Keratinocyte (primary cell): ENCODE measurements at regions not wholly inside any gene's neighbourhood (a gene's known extent, or its start where the extent isn't known, plus 50 kb on each side); places are given as distances from the start of the nearest gene placed in this dataset.
"Not testable (repeated sequence)": the region's sequence is repeated elsewhere in the genome, so short reads cannot be mapped to it uniquely, and the experiment has no call there.

Experiments
- DNase-seq: peaks from one replicate; pipeline ENCODE4 v3.0.0-alpha.2; 2011; ENCODE audit warnings: low read depth, missing footprints, low spot score
- FAIRE-seq: peaks from 2 replicates; lab custom pipeline; 2011; peaks lifted over from hg19 to GRCh38; lab: Jason Lieb, UNC
- H2AFZ ChIP-seq: 2 replicates; pipeline ENCODE4 v1.6.0; 2012; ENCODE audit warnings: low read length, control low read depth, inconsistent platforms; ENCODE audit not compliant: control insufficient read depth
- H3K27ac ChIP-seq: 2 replicates; pipeline ENCODE4 v1.5.1; 2011; ENCODE audit warnings: low read length; ENCODE audit not compliant: control insufficient read depth, insufficient read depth
- H3K27me3 ChIP-seq: 3 replicates; pipeline ENCODE4 v1.6.0; 2011; ENCODE audit warnings: low read length; ENCODE audit not compliant: control insufficient read depth, insufficient read depth; ENCODE audit errors: extremely low read depth
- H3K36me3 ChIP-seq, 2 experiments: 2 replicates in 1 of 2; 3 replicates in 1 of 2; pipeline ENCODE4 v1.5.1; 2011; ENCODE audit warnings: low read length in 2 of 2, mild to moderate bottlenecking in 1 of 2; ENCODE audit not compliant: control insufficient read depth in 2 of 2, insufficient read depth in 2 of 2; ENCODE audit errors: extremely low read depth in 1 of 2
- H3K4me1 ChIP-seq: 3 replicates; pipeline ENCODE4 v1.5.1; 2011; ENCODE audit warnings: low read length; ENCODE audit not compliant: control insufficient read depth, insufficient read depth; ENCODE audit errors: extremely low read depth
- H3K4me2 ChIP-seq: 3 replicates; pipeline ENCODE4 v1.6.0; 2011; ENCODE audit warnings: low read depth, low read length; ENCODE audit not compliant: control insufficient read depth, insufficient read depth; ENCODE audit errors: extremely low read depth
- H3K4me3 ChIP-seq, 3 experiments: fragments of 200-600 bp in 1 of 3; sonication (generic) in 1 of 3; 2 replicates in 2 of 3; 3 replicates in 1 of 3; pipeline ENCODE4 v1.5.1; 2011 to 2016; ENCODE audit warnings: low read length in 3 of 3, mild to moderate bottlenecking in 3 of 3, control low read depth in 2 of 3, inconsistent platforms in 1 of 3, low read depth in 1 of 3, mixed read lengths in 1 of 3, mixed run types in 1 of 3, moderate library complexity in 1 of 3; ENCODE audit not compliant: control insufficient read depth in 2 of 3, insufficient read depth in 2 of 3; ENCODE audit errors: extremely low read depth in 1 of 3
- H3K79me2 ChIP-seq: 2 replicates; pipeline ENCODE4 v1.6.0; 2012; ENCODE audit warnings: low read length; ENCODE audit not compliant: control insufficient read depth, insufficient read depth
- H3K9ac ChIP-seq: 3 replicates; pipeline ENCODE4 v1.6.0; 2011; ENCODE audit warnings: low read length; ENCODE audit not compliant: control insufficient read depth, insufficient read depth; ENCODE audit errors: extremely low read depth
- H3K9me1 ChIP-seq: 3 replicates; pipeline ENCODE4 v1.6.0; 2011; ENCODE audit warnings: low read length; ENCODE audit not compliant: control insufficient read depth, insufficient read depth; ENCODE audit errors: extremely low read depth
- H3K9me3 ChIP-seq: 2 replicates; pipeline ENCODE4 v1.5.1; 2012; ENCODE audit warnings: low read depth, low read length; ENCODE audit not compliant: control insufficient read depth
- H4K20me1 ChIP-seq: 3 replicates; pipeline ENCODE4 v1.6.0; 2011; ENCODE audit warnings: low read length; ENCODE audit not compliant: control insufficient read depth, insufficient read depth; ENCODE audit errors: extremely low read depth
- CTCF ChIP-seq, 3 experiments: IDR thresholded peaks in 1 of 3; conservative IDR thresholded peaks in 1 of 3; optimal IDR thresholded peaks in 1 of 3; 2 replicates in 2 of 3; 3 replicates in 1 of 3; pipeline versions ENCODE3 to v1.5.1; 2011; ENCODE audit warnings: low read length in 3 of 3, mild to moderate bottlenecking in 3 of 3, moderate library complexity in 2 of 3, control low read depth in 1 of 3, inconsistent platforms in 1 of 3; ENCODE audit not compliant: insufficient read depth in 2 of 3; ENCODE audit errors: extremely low read depth in 1 of 3
- EZH2 ChIP-seq: IDR thresholded peaks from one replicate; pipeline ENCODE4 v1.6.1; 2012; ENCODE audit warnings: inconsistent platforms, mild to moderate bottlenecking, low read length, moderate library complexity
- dilution Hi-C: fragments of 300-500 bp; cut with MboI; formaldehyde crosslinking; loops from one replicate; pipeline ENCODE4 v1.7.0; 2020; ENCODE audit warnings: low sequenced_read_pairs; ENCODE audit not compliant: extremely low pct_ligation_motif_present

GRCh38 chr10:64358907-64359306 lies 837.7 kb downstream of the REEP3 start:
- Histone ChIP-seq H3K9me3 (no peaks in the 10 kb centered on the region), H3K9ac (no peak overlapping the region), H3K4me2 (no peak overlapping the region), H2AFZ (no peak overlapping the region), H3K27ac (no peak overlapping the region), H3K36me3 (no peaks in the 10 kb centered on the region), H3K4me3 (no peak overlapping the region), H3K9me1 (no peaks in the 10 kb centered on the region), H4K20me1 (no peaks in the 10 kb centered on the region), H3K79me2 (no peaks in the 10 kb centered on the region), H3K4me1 (no peaks in the 10 kb centered on the region), H3K27me3 (no peaks in the 10 kb centered on the region)
- DNase-seq (no peak), FAIRE-seq (no peak)
- no peak for TF ChIP-seq EZH2
- no peak for TF ChIP-seq CTCF (optimal IDR thresholded peaks at IDR 0.05 in 1 of 3, IDR thresholded peaks at IDR 0.05 in 1 of 3, conservative IDR thresholded peaks at IDR 0.05 in 1 of 3; ENCODE audit: extremely low read depth in 1 of 3, insufficient read depth in 2 of 3, low read length in 3 of 3)
- dilution Hi-C loops: no loop called here

GRCh38 chr10:64360240-64360639 lies 839.0 kb downstream of the REEP3 start:
- DNase-seq, H3K4me3 ChIP-seq, dilution Hi-C loops, H3K36me3 ChIP-seq, H3K27me3 ChIP-seq, H3K27ac ChIP-seq, H3K9me3 ChIP-seq, H3K79me2 ChIP-seq, H2AFZ ChIP-seq, H3K4me1 ChIP-seq, H3K4me2 ChIP-seq, H4K20me1 ChIP-seq, FAIRE-seq, H3K9me1 ChIP-seq, H3K9ac ChIP-seq: not testable (repeated sequence)

GRCh38 chr10:64363687-64364086 lies 842.5 kb downstream of the REEP3 start:
- dilution Hi-C loops: no loop called here

More at GRCh38 chr10:64363687-64364086, 842.5 kb downstream of the REEP3 start:
- H2AFZ ChIP-seq: no peak overlapping the region
- no peaks in the 10 kb centered on the region for H4K20me1 ChIP-seq
- H3K4me1 ChIP-seq: no peaks in the 10 kb centered on the region
- no peaks in the 10 kb centered on the region for H3K9me1 ChIP-seq
- DNase-seq: no peak
- no peak for TF ChIP-seq CTCF (optimal IDR thresholded peaks at IDR 0.05 in 1 of 3, IDR thresholded peaks at IDR 0.05 in 1 of 3, conservative IDR thresholded peaks at IDR 0.05 in 1 of 3; ENCODE audit: extremely low read depth in 1 of 3, insufficient read depth in 2 of 3, low read length in 3 of 3)
- no peak for TF ChIP-seq EZH2
- H3K9me3 ChIP-seq: no peaks in the 10 kb centered on the region
- no peak overlapping the region for H3K4me2 ChIP-seq
- H3K27me3 ChIP-seq: no peaks in the 10 kb centered on the region
- no peak for FAIRE-seq
- H3K27ac ChIP-seq: no peak overlapping the region
- no peak overlapping the region for H3K4me3 ChIP-seq
- H3K36me3 ChIP-seq: no peaks in the 10 kb centered on the region
- H3K79me2 ChIP-seq: no peaks in the 10 kb centered on the region
- no peak overlapping the region for H3K9ac ChIP-seq
